Vagina (tissue), 2 donors: ENCODE measurements at regions not wholly inside any gene's neighbourhood (a gene's known extent, or its start where the extent isn't known, plus 50 kb on each side); places are given as distances from the start of the nearest gene placed in this dataset.

Source experiments
- CTCF ChIP-seq, 3 experiments: fragments of 450-650 bp in 2 of 3; fragments of 200-600 bp in 1 of 3; sonication (generic) in 1 of 3; IDR thresholded peaks; one replicate each; pipeline ENCODE4 v1.5.1; 2017 to 2019; ENCODE audit warnings: antibody characterized with exemption in 3 of 3, mild to moderate bottlenecking in 2 of 3, moderate library complexity in 2 of 3
- POLR2A ChIP-seq, 2 donors: fragments of 450-650 bp; IDR thresholded peaks; one replicate each; pipeline ENCODE4 v1.6.1; 2017; ENCODE audit warnings: antibody characterized with exemption in 2 of 2, mild to moderate bottlenecking in 2 of 2, moderate library complexity in 2 of 2
- POLR2AphosphoS5 ChIP-seq, 2 donors: sonication (generic); formaldehyde crosslinking; IDR thresholded peaks; one replicate each; pipeline ENCODE4 v1.9.0; 2017; ENCODE audit warnings: antibody characterized with exemption in 2 of 2, mild to moderate bottlenecking in 2 of 2, low read depth in 1 of 2; ENCODE audit not compliant: insufficient read depth in 1 of 2

- no peak for TF ChIP-seq CTCF (IDR thresholded peaks at IDR 0.05)
- TF ChIP-seq POLR2A (IDR thresholded peaks at IDR 0.05): no peak
- TF ChIP-seq POLR2AphosphoS5 (IDR thresholded peaks at IDR 0.05; ENCODE audit: insufficient read depth in 1 of 2, low read depth in 1 of 2): no peak
These were observed 177.9 kb downstream of the PTH2R start for GRCh38 chr2:208584378-208584985.
